Activated effector memory CD4-positive, alpha-beta T cell treated with Interleukin-2 at 50 U/mL for 16 hours (primary cell): ENCODE measurements at regions not wholly inside any gene's neighbourhood (a gene's known extent, or its start where the extent isn't known, plus 50 kb on each side); places are given as distances from the start of the nearest gene placed in this dataset.

ENCODE experiments used
- DNase-seq: peaks from one replicate; pipeline ENCODE4 v3.0.0-alpha.2; 2020

DNA sequence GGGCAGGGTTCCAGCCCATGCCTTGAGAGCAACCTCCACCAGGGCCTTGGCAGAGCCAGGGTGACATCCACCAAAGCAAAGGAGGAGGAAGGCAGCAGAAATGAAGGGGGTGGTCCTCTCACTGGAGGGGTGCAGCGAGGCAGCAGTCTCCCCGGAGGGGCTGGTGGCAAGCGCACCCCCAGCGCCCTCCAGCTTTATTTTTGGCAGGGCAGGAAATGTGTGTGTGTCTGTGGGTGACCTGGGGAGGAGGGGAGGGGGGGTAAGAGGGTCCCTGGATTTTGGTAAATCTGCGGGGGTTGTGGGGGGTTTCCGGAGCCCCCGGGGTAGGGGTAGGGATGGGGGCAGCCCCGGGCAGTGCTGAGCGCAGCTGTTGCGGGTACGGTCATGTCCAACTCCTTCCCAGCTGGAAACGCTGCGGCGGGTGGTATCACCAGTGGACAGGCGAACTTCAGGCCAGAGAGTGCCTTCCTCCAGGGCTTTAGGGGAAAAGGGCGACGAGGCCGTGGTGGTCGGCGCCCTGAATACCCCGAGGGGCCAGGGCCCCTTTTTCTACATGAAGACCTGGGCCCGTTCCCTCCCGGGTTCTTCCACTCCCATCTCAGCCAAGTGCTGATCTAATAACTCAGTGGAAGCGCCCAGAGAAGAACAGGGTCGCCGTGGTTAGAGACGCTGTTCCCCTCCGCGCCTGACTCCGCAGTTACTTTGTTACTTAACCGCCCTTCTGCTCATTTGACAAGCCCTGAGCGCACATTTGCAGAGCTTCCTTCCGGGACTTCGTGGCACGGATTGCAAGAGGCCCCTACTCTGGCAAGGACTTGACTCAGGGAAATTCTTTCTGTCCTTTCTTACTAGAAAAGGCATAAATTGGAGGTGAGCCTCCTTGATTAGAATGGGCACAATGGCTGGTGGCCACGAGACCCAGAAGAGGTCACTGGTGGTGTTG lies 55.2 kb downstream of the FOS start:
- peak; percentile 59 for DNase-seq

DNA sequence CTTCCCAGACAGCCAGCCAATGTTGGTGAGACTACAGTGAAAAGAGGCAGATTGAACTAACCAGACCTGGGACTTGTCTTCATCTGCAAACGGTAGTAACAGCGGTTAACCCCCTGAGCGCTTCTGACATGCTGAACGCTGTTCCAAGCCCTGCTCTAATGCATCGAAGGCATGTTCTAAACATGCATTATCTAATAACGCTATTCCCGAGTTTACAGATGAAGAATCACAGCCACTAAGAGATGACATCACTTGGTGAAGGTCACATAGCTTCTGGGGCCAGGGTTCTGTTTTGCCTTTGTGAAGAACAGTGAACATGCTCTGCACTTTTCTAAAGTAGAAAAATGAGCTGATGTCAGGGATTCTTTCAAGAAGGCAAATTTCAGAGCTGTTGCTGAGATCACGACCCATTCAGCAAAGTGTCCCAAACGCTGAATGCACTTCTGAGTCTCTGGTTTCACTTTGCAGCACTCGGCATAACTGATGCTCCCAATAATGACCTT lies 56.0 kb downstream of the FOS start:
- DNase-seq = no peak

DNA sequence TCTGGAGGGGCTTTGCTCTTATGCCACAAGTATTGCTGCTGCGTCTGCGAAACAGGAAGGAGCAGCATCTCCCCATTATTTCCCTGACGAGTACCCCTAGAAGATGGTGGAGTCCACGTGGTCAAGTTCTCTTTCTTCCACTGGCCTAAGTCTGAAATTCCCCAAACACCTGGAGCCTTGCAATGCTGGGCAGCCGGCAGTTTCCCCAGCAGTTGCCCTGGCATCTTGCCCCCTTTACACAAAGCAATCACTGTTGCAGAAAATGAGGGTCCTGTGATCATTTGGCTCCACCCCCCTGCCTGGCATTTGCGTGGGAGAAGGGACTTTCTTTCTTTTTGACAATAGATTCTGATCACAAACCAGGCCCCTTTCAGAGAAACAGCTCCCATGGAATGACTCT lies 56.9 kb downstream of the FOS start:
- no peak for DNase-seq

DNA sequence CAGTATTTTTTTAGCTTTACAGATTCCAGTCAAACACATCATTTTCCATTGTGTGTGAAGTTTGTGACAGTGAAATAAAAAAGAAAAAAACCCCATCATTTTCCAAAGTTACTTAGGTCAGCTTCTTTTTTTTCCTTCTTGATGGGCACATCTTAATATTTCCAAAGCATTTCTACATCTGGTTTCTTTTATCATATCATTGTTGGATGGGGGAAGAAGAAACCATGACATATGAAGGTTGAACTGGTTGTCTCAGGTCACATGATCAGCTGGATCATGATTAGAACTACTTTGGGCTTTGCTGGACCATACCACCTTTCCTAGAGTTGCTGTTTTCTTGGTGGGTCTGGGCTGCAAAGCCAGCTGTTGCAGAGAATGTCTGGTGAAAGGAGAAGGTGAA lies 59.8 kb downstream of the FOS start:
- DNase-seq = no peak

DNA sequence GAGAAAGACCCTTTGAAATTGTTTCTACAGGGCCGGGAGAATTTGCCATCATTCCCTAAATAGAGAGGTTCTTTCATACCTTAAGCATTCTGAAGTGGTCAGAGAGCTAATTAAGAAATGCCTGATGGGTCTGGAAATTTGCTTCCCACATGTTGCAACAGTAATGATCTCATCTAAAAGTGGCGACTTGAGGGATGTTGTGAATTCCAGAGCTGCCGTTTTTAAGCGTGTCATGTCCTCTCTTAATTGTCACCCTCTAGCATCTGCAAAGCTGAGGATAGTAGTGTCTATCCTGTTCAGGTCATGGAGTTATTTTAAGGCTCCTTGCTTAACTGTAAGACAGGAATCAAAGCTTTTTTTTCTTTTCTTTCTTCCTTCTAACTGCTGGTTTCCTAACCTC lies 60.4 kb downstream of the FOS start:
- DNase-seq = no peak

DNA sequence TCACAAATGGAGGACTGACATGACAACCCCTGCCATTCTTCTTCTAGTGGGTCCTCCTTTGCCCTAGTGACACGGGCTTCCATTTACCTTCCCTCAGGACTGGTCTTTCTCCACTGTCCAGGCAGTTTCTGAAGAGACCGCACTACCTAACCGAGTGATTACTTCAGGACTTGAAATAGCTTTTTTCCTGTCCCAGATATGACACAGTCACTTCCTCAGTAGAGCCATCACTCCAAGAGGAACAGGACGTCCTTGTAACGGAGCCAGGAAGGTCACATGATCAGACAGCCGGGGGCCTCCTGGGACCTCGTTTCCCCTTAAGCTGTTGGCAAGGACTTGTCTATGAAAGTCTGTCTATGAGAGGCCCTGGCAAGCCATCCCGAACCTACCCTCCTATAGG lies 62.3 kb downstream of the FOS start:
- DNase-seq = no peak

DNA sequence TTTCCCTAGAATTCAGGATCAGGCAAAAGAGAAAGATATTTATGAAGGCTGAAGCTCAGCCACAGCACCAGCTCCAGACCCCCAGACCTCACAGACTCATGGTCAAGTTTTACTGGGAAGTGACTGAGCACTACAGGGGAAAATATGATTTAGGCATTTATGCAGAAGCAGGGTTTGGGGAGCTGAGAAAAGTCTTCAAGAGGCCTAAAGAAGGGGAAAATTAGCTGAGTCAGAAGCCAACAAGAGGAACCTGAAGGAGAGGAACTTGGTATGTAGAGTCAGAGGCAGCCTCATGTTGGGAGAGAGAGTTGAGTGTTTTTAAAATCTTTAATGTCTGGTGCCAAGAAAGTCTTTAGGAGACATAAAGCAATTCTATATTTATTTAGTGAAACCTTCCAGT lies 63.0 kb downstream of the FOS start:
- DNase-seq = no peak

DNA sequence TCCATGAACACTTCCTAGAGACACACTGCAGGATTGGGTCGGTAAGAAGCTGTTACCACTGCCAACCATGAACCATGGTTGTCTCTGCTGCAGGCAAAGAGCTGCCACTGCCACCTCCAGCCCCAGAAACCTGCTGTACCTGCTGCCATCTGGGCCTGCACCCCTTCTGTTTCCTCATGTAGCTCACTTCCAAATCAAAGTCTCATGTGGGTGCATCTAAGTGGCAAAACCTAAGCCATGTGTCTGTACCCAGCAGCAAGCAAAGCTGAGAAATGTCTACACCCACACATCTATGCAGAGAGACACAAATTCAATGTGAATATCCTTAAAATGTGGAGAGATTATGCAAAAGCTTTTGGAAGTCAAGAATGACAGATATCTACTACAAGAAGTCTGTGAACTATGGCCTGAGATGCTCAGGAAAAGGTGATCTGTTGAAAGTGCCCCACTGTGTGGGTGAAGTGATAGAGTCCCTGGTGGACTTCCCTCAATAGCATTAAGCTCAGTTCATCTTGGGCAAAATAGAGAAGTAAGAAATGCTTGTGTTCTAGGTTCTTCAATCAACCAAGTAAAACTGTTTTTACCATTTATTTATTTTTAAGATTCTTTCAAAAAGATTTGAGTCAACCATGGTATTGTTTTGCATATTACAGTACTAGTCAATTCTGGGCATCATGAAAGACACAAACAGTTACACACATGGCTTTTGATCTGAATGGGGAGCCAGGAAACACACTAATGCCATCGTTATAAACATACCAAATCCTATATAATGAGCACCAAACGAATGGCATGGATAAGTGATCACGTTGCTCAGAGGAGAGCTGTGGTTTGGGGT lies 64.4 kb downstream of the FOS start:
- DNase-seq = no peak

DNA sequence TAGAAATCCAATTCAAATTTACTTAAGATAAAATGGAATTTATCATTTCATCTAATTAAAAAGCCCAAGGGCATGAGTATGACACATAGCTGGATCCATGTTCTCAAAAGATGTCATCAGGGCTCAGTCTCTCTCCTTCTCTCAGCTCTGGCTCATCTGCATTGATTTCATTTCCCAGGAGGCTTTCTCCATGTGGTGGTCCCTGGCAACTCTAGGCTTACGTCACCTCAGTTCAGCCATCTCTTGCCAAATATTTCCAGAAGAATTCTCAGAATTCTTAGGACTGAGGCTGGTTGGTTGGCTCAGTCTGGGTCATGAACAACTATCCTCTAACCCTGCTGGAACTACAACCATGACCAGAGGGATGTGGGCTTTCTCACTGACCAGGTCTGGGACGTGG lies 65.3 kb downstream of the FOS start:
- DNase-seq = no peak

DNA sequence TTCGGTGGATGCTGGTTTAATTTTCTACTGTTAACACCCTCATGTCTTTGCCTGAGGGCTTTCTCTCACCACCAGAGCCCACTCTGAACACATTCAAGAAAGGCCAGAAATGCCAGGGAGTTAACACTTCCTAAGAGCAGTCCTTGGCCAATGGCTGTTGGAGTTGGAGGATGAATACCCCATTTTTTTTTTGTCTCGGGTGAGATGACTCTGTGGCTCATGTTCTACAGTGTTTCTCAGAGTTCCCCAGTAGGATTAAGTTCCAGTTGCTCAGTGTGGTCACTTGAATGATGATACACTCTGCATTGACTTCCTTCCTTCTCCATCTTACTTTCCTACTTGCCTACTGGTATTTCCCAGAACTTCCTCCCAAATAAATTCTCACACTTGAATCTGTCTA lies 65.8 kb downstream of the FOS start:
- no peak for DNase-seq

DNA sequence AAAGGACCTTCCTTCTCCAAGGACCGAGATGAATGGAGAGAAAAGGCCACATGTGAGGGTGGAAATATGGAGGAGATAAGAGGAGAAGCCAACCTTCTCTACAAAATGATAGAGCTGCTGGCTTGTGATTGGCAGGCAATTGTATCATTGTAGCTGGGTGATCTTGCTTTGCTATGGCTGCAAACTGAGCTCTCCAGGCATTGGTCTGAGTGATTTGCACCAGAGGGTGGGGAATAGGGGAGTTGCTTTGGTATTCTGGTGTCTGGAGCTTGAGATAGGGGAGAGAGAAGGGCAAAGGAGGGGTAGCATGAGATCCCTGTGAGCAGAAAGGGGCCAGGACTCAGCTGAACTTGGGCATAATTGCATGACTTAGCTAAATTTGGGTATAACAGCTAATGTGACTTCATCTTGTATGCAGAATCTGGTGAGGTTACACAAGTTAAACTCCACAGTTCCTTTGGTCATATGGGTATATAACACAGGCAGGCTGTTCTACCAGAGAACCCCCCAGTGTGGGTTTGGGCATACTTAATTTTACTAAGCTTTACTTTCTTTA lies 72.0 kb downstream of the FOS start:
- no peak for DNase-seq

DNA sequence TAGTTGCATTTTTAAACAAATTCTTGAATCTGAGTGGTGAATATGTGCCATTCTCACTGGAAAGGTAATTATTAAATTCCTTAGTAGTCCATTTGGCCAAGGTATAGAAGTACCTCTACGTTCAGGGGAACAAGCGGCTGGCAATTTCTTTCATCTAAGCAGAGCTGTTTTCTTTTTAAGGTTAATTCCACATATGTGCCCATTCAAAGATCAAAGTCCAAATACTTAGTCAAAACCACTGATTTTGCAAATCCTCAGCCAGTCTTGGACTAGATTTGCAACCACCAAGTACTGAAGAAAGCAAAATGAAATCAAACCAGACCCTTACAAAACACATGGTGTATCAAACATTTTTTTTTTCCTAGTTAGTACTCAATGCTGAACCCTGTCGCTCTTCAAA lies 68.7 kb upstream of the JDP2 start:
- DNase-seq = no peak

DNA sequence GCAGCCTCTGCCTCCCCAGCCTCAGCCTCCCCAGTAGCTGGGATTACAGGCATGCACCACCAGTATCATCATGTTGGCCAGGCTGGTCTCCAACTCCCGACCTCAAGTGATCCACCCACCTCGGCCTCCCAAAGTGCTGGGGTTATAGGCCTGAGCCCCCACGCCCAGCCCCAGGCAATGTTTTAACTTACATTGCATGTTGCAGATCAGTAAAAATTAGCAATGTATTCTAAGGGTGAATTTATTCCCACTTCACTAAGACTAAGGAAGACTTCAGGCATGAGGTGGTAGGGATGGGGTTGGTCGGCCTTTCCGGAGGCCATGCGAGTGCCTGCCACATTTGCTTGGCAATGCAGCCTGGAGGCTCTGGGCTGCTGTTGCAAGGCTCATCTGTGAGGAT lies 66.8 kb upstream of the JDP2 start:
- no peak for DNase-seq

DNA sequence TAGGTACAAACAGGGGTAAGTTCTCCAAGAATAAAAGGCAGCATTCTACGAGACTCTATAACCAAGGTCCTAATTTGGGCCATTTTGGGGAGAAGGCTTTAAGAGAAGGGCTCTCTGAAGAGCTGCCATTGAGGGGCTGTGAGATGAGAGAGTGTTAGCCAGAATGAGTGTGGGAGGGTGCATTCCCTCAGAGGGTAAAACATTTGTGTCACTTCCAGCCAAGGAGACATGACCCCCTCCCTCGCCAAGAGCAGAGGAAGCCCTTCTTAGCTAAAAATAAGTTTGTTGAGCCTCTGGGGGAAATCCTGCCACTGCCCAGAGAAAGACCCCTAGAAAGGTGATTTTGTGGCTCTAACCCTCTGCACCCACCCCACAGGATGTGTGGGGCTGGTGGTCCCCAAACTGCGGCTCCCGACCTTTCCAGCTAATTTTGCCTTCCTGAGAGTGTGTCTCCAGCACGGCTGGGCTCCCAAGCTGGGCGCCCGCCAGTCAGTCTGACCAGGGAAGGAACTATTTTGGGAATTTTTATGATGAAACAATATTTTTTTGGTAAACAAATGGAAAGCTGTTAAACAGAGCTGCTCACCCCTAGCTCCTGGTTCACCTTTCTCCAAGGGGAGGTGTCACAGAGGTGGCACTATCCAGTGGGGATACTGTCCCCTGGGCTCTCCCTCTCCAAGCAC lies 65.9 kb upstream of the JDP2 start:
- DNase-seq = no peak

DNA sequence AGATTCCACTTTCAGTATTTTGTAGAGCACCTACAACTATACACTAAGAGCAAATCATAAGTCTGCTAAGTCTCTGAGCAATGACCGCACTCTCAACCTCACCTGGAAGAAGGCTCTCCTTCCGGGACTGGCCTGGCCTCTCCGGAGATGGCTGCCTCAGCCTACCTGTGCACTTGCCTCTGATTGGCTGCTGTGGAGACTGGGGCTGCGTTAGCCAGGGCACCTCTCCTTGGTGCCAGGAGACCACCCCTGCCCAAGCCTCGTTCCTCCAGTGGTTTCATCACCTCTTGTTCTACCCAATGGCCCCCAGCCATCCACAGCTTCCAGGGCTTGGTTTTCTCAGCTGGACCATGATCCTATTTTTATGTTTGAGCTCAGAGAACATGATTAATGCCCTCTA lies 64.7 kb upstream of the JDP2 start:
- no peak for DNase-seq

DNA sequence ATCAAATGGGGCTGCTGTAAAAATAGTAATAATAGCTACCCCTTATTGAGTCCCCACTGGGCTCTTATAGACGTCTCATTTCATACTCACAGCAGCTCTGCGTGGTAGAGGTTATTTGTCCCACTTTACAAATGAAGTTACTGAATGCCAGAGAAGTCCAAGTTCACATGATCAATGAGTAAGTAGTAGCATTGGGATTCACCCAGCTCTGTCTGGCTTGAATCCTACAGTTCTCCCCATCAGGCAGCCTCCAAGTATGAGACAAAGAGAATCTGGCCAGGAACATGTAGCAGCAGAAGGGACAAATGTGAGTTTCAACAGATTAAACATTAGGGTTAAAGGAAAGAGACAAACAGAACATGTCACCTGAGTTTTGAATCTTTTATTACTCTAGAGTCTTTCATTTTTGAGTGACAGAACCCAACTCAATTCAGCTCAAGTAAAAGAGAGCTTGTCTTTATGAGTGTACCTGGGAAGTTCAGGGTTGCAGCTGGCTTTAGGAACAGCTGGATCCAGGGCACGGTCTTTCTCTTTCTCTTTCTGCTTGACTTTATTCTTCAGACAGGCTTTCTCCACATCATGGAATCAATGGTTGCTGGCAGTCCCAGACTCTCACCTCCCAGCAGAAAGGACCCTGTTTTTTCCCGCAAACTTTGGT lies 64.1 kb upstream of the JDP2 start:
- DNase-seq = no peak

DNA sequence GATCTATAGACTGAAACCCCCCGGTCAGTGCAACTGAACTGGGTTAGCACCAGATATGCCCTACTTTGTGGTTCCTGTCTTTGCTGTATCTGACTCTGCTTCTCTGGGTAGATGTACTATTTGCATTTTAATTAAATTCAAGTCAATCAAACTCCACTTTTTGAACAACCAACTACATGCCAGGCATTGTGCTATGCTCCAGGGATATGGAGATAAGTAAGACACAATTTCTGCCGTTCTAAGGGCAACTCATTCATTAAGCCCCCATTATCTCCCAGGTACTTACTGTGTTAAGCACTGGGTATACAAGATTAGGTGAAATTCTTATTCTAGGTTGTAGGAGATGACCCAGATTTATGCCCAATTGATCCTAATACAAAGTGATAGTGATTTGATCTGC lies 62.7 kb upstream of the JDP2 start:
- no peak for DNase-seq

DNA sequence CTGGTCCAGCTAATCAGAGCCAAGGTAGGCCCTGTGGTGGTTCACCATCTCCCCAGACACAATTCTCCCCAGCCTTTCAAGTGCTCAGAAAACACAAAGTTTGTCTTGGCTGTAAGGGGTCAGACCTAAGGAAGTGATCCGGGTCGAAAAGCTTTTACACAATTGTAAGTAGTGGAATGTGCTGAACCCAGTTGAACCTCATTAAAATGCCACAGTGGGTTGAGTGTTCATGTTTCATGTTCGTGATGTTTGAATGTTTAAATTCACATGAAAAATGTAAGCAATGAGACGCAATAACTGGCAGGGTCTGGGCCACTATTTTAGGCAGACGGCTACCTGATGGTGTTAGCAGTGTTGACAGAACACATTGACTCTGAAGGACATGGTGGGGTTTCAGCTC lies 60.9 kb upstream of the JDP2 start:
- DNase-seq = no peak

DNA sequence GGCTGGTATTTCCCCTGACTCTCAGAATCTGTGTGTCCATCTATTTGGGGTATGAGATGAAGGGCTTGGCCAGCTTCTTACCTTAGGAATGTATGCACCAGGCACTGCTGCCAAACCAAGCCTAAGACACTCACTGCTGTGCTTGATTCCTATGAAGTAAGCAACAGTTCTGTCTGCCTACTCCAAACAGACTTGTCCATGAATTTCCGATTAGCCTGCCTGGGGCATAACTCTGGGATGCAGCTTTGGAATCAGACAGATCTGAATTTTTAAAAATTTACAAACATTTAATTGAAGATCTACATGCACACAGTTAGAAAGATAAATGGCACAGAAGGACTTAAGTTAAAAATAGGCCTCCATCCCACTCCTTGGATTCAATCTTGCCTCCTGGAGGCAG lies 59.5 kb upstream of the JDP2 start:
- DNase-seq = no peak

DNA sequence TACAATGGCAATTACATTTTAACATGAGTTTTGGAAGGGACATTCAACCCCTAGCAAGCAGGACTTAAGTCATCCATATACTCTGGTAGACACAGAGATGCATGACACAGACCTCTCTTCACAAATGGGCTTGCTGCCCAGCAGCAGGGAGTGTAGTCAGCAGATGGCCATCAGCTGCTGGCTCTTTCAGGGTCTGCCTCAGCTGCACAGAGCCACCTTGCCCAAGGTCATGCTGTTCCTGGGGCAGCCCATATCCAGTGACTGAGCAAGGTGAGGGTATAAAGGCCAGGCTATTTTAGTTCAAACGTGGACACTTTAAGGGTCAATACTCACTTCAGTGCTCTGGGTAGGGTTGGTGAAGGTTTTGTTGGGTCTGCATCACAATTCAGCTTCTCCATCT lies 58.3 kb upstream of the JDP2 start:
- DNase-seq = no peak

DNA sequence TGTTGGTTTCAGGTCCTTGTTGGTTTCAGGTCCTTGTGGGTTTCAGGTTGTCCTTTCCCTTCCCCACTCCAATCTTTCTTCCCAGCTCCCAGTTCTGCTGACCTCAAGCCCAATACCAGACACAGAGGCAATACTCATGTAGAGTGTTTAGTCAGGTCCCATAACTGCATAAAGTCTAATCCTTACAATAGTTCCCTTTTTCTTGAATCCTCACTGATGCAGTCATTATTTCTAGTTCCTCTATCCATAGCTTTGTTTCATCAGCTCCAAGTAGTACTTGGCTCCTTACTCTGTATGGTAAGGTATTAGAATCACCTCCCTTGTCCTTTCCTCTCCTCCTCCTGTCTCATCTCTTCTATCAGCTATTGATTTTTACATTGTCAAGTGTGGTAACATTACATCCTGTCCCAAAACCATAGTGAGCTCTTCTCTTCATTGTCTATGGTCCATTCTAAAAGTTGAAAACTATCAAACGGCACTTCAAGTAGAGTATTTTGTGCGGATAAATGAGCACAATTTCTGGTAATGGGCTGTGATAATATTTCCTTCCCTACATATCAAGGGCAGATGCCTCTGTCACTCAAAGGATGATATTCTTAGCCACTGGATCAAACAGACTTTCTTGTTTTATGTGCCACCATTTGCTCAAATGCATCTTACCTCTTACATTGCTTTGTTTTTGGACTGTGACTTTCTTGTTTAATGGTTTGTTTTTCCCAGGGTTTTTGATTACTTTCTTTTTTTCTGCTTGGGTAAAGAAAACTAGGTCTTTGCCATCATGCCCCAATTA lies 57.2 kb upstream of the JDP2 start:
- no peak for DNase-seq

DNA sequence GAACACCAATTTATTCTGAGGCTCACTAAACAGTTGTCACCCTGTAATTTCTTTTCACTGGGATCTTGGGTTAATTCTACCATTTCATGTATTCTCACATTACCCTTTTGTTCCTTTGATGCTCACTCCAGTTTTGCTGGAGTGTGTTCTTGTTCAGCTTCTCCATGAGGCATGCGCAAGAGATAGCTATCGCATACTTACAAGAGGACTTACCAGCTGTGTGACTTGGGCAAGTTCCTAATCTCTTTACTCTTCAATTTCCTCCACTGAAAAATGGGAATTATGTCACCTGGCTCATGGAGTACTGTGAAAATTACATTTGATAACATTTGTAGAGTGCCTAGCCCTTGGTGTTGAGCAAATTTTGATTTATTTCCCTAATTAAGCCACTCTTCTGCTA lies 56.5 kb upstream of the JDP2 start:
- DNase-seq = no peak
